ENCODE measurements at regions not wholly inside any gene's neighbourhood (a gene's known extent, or its start where the extent isn't known, plus 50 kb on each side); places are given as distances from the start of the nearest gene placed in this dataset.

DNA sequence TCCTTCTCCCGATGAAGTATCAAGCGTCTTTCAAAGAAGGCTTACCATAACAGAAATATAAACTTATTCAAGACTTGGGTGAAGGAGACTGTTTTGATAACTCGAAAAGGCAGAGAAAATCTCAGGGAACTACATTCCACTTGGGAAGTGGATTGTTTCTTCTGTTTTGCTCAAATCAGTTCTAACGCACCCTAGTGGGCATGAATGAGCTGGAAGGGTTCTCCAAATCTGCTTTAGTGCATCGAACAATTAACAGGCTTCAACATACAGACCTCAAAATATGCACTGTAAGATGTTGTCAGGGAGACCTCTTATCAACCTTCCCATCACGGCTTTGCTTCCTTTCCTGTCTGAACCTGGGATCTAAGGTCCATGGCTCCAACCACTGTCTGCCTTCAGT is 392.5 kb downstream of the CD83 start:
- no peaks in the 10 kb centered on the region for H3K9me2 ChIP-seq
- CTCF ChIA-PET: interaction anchor here (1.0 kb wide), 1 partner anchor 17 kb away, joined by 3 read pairs; no protein-coding TSS in a partner anchor

DNA sequence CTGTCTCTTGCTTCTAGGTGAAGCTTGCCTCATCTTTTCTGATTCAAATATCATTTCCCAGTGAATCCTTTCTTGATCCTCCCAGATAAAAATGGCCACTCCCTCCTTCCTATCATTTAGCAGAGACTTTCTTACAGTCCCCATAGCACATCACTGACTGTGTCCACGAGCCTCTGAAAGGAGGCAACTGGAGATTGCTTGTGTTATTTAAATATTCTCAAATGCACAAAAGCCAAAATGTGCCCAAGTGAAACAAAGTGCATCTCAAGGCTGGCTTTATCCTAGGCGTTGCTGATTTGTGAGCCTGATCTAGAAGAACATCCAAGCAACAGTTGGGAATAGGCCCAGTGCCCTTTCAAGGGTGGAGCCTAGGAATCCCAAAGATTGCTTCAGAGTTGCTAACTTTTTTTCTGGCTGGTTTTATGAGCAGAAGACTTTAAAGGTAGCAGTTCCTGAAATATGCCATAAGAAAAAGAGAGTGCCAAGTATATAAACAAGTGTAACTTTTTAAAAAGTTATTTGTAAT is 393.6 kb downstream of the CD83 start:
- 20% methylated on average over 2 of the region's 2 CpGs for WGBS (ENCODE audit: low lambda C conversion rate)
- POLR2A ChIA-PET: no interaction called here
- no peaks in the 10 kb centered on the region for H3K9me3 ChIP-seq

More for the DNA sequence above, 392.5 kb downstream of the CD83 start:
- Histone ChIP-seq H3K9ac (no peak overlapping the region), H3K4me2 (no peak overlapping the region), H2AFZ (ENCODE audit: low read depth) (no peak overlapping the region), H4K20me1 (ENCODE audit: insufficient read depth) (no peaks in the 10 kb centered on the region), H3K4me3 (ENCODE audit: low read depth in 2 of 2, low read length in 1 of 2) (no peak overlapping the region), H3K36me3 (replicated peaks in 1 of 2; ENCODE audit: control insufficient read depth in 1 of 2, insufficient read depth in 2 of 2, low read length in 1 of 2) (no peaks in the 10 kb centered on the region), H3K27ac (ENCODE audit: low read depth in 2 of 2, low read length in 1 of 2) (no peak overlapping the region), H3F3A (replicated peaks; ENCODE audit: insufficient read depth) (no peaks in the 10 kb centered on the region), H3K79me2 (ENCODE audit: insufficient read depth) (no peaks in the 10 kb centered on the region), H3K27me3 (ENCODE audit: insufficient read depth) (no peaks in the 10 kb centered on the region), H3K9me3 (no peaks in the 10 kb centered on the region), H3K4me1 (ENCODE audit: control insufficient read depth in 1 of 2, insufficient read depth in 2 of 2, low read depth in 1 of 2, low read length in 1 of 2) (no peaks in the 10 kb centered on the region)
- DNase-seq: no peak
- no peak for TF ChIP-seq RCOR1 (IDR thresholded peaks at IDR 0.05; ENCODE audit: low read length)
- TF ChIP-seq MAX (IDR thresholded peaks at IDR 0.05; ENCODE audit: low read depth): no peak
- TF ChIP-seq JUND (IDR thresholded peaks at IDR 0.05): no peak
- no peak for TF ChIP-seq RFX5 (IDR thresholded peaks at IDR 0.05; ENCODE audit: low read length)
- TF ChIP-seq TCF12 (IDR thresholded peaks at IDR 0.05): no peak
- no peak for TF ChIP-seq CHD2 (IDR thresholded peaks at IDR 0.05; ENCODE audit: low read length, partially characterized antibody)
- no peak for TF ChIP-seq MXI1 (IDR thresholded peaks at IDR 0.05; ENCODE audit: low read depth, low read length)
- TF ChIP-seq RXRA (IDR thresholded peaks at IDR 0.05; ENCODE audit: borderline replicate concordance, low read depth): no peak
- no peak for TF ChIP-seq GATA2 (CRISPR knock-in tag; IDR thresholded peaks at IDR 0.05)
- TF ChIP-seq, protein P1, sequence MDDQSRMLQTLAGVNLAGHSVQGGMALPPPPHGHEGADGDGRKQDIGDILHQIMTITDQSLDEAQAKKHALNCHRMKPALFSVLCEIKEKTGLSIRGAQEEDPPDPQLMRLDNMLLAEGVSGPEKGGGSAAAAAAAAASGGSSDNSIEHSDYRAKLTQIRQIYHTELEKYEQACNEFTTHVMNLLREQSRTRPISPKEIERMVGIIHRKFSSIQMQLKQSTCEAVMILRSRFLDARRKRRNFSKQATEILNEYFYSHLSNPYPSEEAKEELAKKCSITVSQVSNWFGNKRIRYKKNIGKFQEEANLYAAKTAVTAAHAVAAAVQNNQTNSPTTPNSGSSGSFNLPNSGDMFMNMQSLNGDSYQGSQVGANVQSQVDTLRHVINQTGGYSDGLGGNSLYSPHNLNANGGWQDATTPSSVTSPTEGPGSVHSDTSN (IDR thresholded peaks at IDR 0.05): no peak
- no peak for TF ChIP-seq FOXJ3 (CRISPR knock-in tag; IDR thresholded peaks at IDR 0.05)
- POLR2A ChIA-PET: no interaction called here
- WGBS (ENCODE audit: low lambda C conversion rate): 40% methylated on average over 6 of the region's 6 CpGs

More for the DNA sequence above, 393.6 kb downstream of the CD83 start:
- no peak overlapping the region for H3K9ac ChIP-seq
- H3K27ac ChIP-seq (ENCODE audit: low read depth in 2 of 2, low read length in 1 of 2): no peak overlapping the region
- no peak overlapping the region for H3K4me3 ChIP-seq (ENCODE audit: low read depth in 2 of 2, low read length in 1 of 2)
- no peaks in the 10 kb centered on the region for H3F3A ChIP-seq (replicated peaks; ENCODE audit: insufficient read depth)
- H3K4me2 ChIP-seq: no peak overlapping the region
- no peaks in the 10 kb centered on the region for H3K27me3 ChIP-seq (ENCODE audit: insufficient read depth)
- H4K20me1 ChIP-seq (ENCODE audit: insufficient read depth): no peaks in the 10 kb centered on the region
- no peaks in the 10 kb centered on the region for H3K9me2 ChIP-seq
- H3K79me2 ChIP-seq (ENCODE audit: insufficient read depth): no peaks in the 10 kb centered on the region
- no peaks in the 10 kb centered on the region for H3K4me1 ChIP-seq (ENCODE audit: control insufficient read depth in 1 of 2, insufficient read depth in 2 of 2, low read depth in 1 of 2, low read length in 1 of 2)
- H3K36me3 ChIP-seq (replicated peaks in 1 of 2; ENCODE audit: control insufficient read depth in 1 of 2, insufficient read depth in 2 of 2, low read length in 1 of 2): no peaks in the 10 kb centered on the region
- no peak overlapping the region for H2AFZ ChIP-seq (ENCODE audit: low read depth)
- CTCF ChIA-PET: no interaction called here
- TF ChIP-seq ELF1 (IDR thresholded peaks at IDR 0.05) (no peak), SIN3A (IDR thresholded peaks at IDR 0.05; ENCODE audit: borderline replicate concordance, low read depth, low read length) (no peak), FOXJ3 (CRISPR knock-in tag; IDR thresholded peaks at IDR 0.05) (no peak), TEAD4 (IDR thresholded peaks at IDR 0.05; ENCODE audit: borderline replicate concordance, insufficient read depth) (no peak), GATA2 (CRISPR knock-in tag; IDR thresholded peaks at IDR 0.05) (no peak), RAD21 (IDR thresholded peaks at IDR 0.05; ENCODE audit: low read length) (no peak)
- TF ChIP-seq, protein P1 (IDR thresholded peaks at IDR 0.05): no peak
- no peak for DNase-seq

Data from SK-N-SH (cell line).